ENCODE measurements at regions not wholly inside any gene's neighbourhood (a gene's known extent, or its start where the extent isn't known, plus 50 kb on each side); places are given as distances from the start of the nearest gene placed in this dataset.

DNA sequence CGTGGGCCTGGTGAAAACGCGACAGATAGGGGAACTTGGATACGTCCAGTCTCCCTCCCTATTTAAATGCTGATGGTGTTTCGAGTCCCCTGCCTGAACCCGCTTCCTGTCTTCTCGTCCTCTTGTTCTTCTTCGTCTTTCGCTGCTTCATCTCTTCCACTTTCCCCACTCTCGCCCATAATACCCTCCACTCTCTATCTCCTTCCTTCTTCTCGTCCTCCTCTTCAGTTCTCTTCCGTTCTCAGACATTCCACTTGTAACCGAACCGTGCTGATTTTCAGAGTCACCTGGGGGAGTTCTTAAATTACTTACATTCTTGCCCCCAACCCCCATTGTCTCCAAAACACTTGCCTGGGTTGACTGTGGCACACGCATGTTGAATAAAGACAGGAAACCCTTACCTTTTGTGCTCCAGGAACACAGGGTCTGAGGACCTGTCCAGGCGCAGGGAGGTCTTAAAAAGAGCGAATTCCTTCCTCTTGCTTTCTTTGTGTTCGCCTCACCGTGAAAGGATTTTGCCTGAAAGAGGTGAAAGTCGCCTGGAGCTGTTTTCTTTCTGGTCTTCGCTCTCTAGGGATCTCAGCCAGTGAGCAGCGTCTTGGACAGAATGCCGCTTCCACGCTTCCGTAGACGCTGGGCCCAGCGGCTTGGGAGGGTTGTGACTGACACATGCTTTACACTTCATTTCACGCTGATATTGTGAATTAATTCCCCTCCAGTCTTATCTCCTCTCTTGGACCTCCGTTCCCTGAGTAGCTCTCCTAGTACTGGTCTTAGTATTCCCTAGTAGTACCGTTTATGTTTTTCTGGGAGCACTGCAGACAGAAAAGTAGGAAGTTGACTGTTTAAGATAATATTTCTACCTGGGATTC lies 184.0 kb downstream of the GPX5 start:
- no peak for DNase-seq

- no peak for DNase-seq
These were observed 184.9 kb downstream of the GPX5 start for GRCh38 chr6:28710466-28711191.

DNA sequence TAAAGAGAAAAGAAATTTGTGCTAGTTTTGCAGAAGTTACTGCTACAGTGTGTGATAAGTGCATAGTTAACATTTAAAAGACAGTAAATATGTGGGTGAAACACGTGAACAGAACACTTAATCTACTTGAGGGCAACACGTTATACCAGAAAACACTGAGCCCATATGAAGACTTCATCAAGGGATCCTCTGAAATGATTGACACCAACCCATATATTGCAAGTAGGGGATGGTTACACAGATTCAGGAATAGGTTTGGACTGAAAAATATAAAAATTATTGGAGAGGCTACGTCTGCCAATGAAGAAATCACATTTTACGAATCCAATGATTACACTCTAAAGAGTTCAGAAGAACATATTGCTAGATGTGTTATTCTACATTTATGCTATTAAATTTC lies 185.6 kb downstream of the GPX5 start:
- no peak for DNase-seq

GRCh38 chr6:28711788-28712341 lies 186.2 kb downstream of the GPX5 start:
- DNase-seq, result no peak

DNA sequence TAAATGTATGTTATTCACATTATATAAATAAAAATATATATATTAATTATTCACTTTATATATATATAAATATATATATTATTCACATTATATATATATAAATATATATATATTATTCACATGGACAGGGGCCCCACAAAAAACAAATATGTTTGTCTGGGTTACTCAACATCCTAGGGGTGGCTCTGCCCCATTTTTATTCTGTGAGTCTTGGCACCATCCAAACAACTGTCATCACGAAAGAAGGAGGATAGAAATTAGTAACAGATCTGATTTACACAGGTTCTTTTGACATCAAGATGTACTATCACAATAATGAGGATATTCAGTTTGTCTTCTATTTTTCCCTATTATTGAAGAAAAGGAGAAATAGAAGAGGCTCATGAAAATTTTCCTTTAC lies 187.3 kb downstream of the GPX5 start:
- DNase-seq, result no peak

GRCh38 chr6:28719275-28719940 lies 193.7 kb downstream of the GPX5 start:
- DNase-seq, result no peak

- no peak for DNase-seq
These were observed 194.9 kb downstream of the GPX5 start for GRCh38 chr6:28720357-28721231.

DNA sequence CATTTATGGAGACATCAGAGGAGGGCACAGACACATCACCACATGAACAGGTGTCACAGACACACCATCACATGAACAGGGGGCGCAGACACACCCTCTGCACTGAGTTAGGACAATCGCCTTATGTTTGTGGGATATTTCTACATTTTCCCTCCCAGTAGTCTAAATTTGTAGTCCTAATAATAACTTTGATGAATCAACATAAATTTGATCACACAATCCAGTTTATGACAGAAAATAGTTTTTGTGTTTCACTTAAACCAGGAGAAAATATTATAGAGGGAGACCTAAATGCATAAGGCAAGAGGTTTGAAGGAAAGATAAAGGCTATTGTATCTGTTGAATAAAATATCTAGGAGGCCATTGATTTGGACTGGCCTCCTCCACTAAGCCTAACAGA lies 195.7 kb downstream of the GPX5 start:
- no peak for DNase-seq

GRCh38 chr6:28724395-28724794 lies 198.7 kb downstream of the GPX5 start:
- no peak for DNase-seq

GRCh38 chr6:28725274-28725809 lies 198.4 kb downstream of the TRIM27 start:
- no peak for DNase-seq

DNA sequence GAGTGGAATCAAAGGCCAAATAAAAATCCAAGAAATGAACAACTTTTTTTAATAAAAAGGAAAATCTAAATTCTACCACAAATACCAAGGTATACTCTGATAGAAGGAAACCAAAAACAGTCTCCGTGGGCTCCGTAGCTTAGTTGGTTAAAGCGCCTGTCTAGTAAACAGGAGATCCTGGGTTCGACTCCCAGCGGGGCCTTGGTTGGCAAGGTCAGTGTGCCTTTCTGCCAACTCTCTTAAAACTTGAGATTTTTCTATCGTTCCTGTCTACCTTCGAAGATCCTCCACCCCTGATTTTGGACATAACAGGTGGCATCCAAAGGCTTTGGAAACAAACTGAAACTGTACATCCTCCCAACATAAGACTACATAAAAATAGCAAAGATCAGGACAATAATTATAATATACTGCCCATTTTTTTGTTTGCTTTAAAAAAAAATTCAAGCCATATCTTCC lies 197.9 kb downstream of the TRIM27 start:
- DNase-seq, result no peak

DNA sequence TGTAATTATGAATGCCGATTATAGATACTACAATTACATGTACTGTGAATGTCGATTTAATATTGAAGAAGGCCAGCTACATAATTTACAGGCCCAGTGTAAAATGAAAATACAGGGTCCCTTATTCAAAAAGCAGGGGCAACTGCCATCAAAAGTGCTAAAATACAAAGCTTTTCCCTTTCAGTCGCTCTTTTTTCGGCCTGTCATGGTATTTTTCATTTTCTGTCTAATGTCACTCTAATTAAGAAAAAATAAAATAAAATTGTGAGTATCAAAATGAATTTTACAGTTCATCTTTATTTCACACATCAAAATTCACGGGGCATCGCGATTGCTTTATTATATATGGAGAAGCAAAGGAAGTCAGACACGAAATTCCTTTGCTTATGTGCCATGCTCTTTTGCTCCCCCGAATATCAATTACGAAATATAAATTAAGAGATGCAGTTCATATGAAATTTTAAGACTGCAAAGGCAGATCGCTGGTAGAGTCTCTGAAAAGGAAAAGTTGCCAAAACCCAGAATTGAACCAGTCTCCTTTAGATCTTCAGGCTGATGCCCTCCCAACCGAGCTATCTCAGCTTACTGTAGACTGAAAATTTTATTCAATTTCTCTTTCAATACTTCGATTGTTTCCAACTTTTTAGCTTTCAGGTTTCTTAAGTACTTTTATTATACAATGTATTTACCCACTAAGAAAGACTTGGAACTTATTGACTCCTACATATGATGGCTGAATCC lies 197.0 kb downstream of the TRIM27 start:
- DNase-seq, result no peak

GRCh38 chr6:28727559-28728211 lies 196.1 kb downstream of the TRIM27 start:
- DNase-seq, result no peak

GRCh38 chr6:28729501-28730402 lies 194.0 kb downstream of the TRIM27 start:
- no peak for DNase-seq

- DNase-seq, result no peak
These were observed 191.7 kb downstream of the TRIM27 start for GRCh38 chr6:28732052-28732451.

DNA sequence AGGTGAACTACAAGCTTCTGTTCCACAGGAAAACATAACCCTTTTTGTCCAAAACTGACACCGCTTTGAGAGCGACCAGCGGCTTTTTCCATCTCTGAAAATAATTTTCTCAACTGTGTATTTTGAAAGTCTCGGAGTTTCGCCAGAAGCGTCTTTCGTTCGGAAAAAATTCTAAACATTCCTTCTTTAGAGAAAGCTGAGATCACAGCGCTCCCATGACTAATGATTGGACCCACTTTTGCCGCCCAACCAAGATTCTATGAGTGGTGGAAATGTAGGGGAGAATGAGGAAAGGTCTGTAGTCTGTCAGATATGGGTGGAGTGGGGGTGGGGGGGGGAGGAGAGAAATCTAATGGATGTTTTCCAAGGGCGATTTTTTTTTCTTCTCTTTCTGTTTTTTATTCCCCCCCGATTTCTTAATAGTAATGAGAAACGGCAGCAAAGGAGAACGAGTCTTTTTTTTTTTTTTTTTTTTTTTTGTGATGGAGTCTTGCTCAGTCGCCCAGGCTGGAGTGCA lies 189.3 kb downstream of the TRIM27 start:
- no peak for DNase-seq

DNA sequence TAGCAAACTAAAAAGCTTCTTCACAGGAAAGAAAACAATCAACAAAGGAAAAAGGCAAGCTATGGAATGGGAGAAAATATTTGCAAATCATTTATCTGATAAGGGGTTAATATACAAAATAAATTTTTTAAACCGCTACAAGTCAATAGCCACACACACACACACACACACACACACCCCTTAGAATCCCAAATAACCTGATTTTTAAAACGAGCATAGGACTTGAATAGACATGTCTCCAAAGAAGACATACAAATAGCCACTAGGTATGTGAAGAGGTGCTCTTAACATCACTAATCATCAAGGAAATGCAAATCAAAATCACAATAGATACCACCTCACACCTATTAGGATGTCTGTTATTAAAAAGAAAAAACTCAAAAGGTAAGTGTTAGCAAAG lies 187.7 kb downstream of the TRIM27 start:
- DNase-seq, result no peak

GRCh38 chr6:28737750-28738395 lies 185.9 kb downstream of the TRIM27 start:
- no peak for DNase-seq

- DNase-seq, result no peak
These were observed 185.4 kb downstream of the TRIM27 start for GRCh38 chr6:28738396-28738765.
